HTR-8/SVneo (cell line): ENCODE measurements at regions not wholly inside any gene's neighbourhood (a gene's known extent, or its start where the extent isn't known, plus 50 kb on each side); places are given as distances from the start of the nearest gene placed in this dataset.

Experiments
- DNase-seq: peaks from one replicate; pipeline ENCODE4 v3.0.0; 2011; ENCODE audit warnings: low spot score, mixed read lengths; ENCODE audit not compliant: insufficient read length
- FAIRE-seq: peaks from 2 replicates; lab custom pipeline; 2011; peaks lifted over from hg19 to GRCh38; lab: Jason Lieb, UNC

DNA sequence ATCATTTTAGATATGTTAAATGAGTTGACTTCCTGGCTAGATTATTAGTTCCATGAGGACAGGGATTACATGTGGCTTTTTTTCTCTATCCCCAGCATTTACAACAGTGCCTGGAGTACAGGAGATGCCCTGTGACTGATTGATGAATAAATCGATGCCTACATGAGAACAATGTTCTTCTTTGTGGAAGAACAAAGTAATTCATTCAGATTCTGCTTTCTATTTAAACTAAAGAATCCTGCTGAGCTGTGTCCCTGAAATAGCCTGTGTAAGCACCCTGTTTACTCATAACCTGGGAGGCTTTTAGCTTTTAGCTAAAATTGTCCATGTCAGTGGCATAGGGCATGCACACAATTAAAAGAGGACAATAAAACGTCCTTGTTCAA lies 125.1 kb upstream of the BTBD3 start:
- FAIRE-seq (no peak), DNase-seq (no peak)

DNA sequence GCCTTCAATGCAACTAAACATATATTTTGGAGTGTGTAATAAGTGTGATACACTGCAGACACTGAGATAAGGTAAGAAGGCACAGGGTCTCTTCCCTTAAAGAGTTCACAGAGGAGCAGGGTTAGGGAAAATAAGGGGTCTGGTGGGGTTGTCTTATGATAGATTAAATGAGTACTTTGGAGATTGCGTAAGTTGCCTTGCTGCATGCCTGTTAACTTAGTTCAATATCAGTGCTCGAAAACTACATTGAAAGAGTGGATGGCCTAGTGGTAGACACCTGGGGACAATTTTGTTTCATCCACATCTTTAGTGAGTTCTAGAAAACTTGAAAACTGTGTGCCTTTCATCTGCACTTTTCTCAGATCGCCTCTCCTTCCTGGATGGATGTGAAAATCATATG lies 123.2 kb upstream of the BTBD3 start:
- no peak for FAIRE-seq

DNA sequence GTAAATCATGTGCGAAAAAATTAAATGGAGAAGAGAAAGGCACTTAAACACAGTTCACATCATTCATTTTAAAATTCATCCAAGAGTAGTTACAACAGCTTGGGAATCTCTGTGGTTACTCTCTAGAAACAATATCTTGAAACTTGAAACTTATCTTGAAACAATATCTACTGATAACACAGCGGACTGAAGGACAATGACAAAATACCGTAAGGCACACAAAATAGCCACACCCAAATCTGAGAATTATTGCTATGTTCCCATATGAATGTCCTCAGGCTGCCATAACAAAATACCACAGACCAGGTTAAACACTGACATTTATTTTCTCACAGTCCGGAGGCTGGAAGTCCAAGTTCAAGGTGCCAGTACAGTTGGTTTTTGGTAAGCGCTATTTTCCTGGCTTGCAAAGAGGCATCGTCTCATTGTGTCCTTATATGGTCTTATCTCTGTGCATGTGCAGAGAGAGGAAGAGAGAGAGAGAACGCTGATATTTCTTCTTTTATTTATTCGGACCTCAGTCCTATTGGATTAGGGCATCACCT lies 122.5 kb upstream of the BTBD3 start:
- no peak for FAIRE-seq
- no peak for DNase-seq

More for the DNA sequence above, 123.2 kb upstream of the BTBD3 start:
- DNase-seq: no peak

DNA sequence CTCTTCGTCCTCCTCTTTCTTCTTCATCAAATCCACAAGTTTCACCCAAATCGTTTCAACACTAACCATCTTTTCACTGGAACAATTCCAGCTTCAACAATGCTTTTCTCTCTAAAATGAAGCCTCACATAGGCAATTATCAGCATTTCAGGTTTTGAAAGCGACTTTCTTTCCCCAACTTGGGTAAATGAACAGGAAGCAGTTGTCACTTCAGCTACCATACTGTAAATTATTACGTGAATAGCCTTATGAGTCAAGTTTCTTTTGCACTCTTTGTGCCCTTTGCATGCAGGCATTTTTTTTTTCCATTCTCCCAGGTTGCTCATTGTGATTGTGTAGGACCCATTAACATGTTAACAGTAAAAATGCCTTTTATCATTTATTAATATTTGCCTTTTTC lies 121.7 kb upstream of the BTBD3 start:
- FAIRE-seq: no peak
- DNase-seq: peak; percentile 28

DNA sequence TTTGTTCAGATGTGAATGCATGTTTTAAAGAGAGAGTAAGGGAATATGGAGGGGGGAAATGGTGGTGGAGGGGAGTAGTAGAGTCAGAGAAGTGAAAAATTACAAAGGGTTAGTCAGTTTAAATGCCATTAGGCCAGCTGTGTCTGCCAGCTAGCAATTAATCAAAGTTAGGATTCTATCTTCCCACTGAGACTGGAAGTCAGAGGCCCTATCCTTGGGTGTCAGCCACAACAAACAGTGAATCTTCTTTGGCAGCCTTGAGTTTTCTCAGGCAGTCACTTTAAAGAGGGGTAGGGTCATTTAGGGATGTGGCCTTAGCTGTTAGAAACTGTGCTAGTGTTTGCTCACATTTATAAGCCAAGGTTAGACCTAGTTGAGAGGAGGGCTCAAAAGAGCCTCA lies 120.5 kb upstream of the BTBD3 start:
- no peak for DNase-seq
- FAIRE-seq: no peak

DNA sequence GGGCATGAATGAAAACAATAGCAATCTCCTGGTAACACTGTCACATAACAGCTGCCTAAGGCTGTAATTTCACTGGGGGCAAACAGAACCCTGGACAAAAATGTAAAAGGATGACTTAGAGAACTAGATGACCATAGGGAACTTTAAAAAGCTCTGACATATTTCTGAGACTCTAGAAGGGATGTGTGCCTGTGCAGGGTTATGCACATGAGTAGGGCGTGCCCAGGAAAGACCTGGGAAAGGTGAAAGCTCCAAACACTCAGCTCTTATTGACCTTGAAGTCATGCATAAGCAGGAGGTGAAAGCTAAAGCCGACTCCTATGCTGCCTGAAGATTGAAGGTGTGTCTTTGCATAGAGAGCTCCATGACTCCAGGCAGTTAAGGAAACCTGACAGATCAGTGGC lies 118.4 kb upstream of the BTBD3 start:
- no peak for DNase-seq
- FAIRE-seq: no peak

DNA sequence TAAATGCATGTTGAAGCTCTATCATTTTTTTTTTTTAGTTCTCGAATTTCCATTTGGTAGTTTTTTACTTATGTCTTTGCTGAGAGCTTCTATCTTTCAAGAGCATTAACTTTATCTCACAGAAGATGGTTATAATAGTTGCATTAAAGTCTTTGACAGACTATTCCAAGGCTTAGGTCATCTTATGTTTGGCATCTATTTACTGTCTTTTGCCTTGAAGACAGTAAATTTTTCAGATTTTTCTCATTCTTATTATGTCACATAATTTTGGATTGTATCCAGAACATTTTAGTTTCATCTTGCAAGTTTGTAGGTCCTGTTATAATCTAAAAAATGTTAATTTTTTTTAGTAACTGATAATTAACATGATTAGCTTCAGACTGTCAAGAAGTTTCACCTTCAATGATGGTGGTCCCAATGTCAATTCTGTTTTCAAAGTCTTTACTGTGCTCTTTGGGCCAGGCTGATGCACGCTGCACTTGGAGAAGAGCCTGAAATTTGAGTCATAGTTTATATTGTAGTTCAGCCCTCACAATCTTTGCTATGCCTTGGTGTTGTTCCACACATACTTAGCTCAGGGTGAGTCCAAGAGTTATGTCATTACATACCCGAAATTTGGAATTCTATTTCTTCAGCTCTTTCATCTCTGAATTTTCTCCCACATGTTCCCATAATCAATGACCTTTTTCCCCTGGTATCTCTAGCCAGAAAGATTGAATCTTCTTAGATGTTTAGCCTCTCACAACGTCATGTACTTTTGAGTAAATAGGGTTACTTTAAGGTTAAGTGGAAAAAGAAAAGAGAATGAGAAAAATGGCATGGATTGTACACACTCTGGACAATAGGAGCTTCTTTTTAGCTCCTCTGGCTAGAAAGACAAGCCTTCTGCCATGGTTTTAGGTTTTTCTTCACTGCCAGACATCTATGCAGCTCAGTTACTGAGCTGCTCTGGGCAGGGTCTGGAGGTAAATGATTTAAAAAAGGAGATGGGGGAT lies 110.3 kb upstream of the BTBD3 start:
- DNase-seq (peak; percentile 66), FAIRE-seq (peak; percentile 9)

DNA sequence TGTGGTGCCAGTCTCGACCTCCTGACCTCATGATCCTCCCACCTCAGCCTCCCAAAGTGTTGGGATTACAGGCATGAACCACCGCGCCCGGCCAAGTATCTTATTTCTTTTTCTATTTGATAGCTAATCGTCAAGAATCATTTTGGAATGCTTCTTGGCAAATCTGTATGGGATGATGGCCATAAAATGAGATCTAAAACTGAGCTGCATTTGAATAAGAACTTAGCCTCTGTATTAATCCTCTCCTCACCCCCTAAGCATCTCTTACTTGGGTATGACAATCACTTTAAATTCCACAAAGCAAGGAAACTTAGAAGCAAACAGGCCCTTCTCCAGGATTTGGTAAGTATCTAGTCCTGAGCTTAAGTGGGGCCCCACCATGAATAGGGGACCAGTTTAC lies 108.9 kb upstream of the BTBD3 start:
- DNase-seq (no peak), FAIRE-seq (no peak)

DNA sequence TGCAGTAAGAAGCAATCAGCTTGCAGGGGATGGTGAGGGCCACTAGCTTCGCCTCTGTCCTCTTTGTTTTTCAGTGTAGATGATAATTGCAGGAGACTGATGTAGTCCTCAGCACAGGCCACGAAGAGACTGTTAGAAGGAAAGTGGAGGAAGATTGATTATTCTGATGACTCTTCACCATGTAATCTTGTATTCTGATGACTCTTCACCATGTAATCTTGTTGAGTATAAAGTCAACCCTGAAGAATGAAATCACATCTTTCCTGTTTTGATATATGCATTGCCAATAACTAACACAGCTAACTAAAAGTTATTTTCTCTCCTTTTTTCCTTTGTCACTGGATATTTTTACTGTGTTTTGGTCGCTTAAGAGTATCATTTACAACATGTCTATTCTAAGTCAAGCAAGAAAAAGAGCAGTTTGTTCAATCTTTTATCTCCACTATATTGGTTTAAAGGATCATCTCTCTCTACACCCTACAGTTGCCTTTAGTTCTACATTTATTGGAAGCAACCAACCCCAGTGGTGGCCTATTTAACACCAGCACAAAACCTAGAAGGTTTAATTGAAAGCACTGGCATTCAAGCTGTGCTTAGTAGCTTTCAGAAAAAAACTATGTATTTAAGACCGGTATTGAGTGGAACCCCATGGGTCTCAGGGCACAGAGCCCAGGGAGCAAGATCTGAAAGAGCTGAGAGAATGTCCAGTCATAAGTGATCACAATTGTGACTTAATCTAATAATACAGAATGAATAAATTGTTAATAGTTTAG lies 107.2 kb upstream of the BTBD3 start:
- FAIRE-seq (no peak), DNase-seq (no peak)

DNA sequence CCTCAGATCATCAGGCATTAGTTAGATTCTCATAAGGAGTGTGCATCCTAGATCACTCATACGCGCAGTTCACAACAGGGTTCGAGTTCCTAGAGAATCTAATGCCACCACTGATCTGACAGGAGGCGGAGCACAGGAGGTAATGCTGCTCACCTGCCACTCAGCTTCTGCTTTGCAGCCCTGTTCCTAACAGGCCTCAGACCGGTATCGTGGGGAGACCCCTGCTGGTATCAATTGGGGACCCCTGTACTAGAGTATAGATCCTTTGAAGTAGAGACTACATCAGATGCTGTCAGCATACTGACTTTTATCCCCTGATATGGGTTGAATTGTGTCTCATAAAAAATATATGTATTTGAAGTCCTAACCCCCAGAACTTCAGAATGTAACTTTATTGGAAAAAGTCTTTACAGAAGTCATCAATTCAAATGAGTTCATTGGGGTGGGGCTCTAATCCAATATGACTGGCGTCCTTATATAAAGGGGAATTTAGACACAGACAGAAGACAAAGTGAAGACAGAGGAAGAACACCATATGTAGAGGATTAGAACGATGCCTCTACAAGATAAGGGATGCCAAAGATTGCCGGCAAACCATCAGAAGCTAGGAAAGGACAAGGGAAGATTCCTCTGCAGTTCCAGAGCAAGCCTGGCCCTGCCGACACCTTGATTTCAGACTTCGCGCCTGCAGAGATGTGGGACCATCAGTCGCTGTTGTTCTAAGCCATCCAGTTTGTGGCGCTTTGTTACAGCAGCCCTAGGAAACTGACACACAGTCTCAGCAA lies 104.4 kb upstream of the BTBD3 start:
- DNase-seq: no peak
- no peak for FAIRE-seq

DNA sequence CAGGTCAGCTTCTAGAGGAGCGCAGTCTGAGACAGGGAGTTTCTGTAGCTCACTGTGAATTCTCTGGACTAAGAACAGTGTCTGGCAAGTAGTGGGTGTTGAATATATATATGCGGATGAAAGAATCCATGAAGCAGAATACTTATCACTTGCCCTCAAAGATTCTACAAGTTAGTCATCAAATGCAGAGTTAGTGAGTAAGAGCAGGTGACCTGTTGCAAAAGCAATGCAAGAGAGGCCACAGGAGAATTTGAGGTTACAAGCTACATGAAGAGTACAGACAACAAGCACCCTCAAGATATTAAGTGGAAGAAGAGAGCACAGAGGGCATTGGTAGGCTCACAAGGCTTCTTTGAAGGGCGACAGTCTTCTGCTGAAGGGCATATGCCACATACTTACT lies 103.4 kb upstream of the BTBD3 start:
- FAIRE-seq (no peak), DNase-seq (no peak)

DNA sequence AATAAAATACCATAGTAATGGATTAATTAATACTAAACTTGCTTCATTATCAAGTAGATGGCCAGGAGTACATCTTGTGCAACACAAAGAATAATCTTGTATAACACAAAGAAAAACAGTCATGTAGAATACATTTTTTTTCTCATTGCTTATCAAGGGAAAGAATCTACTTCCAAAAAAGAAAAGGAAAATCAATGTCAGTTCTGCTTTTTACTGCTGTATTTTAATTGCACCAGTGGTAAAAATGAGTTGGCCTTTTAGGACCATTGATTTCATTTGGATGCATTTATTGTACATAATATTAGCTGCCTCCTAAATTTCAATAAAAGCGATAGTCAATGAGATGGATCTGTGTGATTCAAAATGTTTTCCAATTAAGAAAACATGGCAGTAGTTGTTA lies 96.9 kb upstream of the BTBD3 start:
- DNase-seq (no peak), FAIRE-seq (no peak)

DNA sequence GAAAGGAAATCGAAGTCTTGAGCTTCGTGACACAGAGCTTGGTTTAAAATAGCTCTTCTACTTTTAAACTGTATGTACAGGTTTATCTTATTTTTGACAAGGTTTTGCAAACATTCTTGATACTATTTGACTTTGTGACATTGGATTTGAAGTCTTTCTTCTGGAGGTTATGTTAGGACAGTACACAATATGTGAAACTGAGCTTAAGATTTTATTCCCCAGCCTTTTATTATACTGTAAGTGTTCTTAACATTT lies 95.2 kb upstream of the BTBD3 start:
- FAIRE-seq (no peak), DNase-seq (no peak)

DNA sequence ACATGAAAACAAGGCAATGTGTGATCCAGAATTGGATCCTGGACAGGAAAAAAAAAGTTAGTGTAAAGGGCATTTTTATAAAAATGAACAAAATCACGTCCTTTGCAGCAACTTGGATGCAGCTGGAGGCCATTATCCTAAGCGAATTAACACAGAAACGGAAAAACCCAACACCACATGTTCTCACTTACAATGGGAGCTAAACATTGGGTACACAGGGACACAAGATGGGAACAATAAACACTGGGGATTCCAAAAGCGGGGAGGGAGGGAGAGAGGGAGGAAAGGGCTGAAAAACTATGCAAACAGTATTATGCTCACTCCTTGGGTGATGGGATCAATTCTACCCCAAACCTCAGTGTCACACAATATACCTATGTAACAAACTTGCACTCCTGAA lies 91.4 kb upstream of the BTBD3 start:
- no peak for DNase-seq
- FAIRE-seq: no peak

DNA sequence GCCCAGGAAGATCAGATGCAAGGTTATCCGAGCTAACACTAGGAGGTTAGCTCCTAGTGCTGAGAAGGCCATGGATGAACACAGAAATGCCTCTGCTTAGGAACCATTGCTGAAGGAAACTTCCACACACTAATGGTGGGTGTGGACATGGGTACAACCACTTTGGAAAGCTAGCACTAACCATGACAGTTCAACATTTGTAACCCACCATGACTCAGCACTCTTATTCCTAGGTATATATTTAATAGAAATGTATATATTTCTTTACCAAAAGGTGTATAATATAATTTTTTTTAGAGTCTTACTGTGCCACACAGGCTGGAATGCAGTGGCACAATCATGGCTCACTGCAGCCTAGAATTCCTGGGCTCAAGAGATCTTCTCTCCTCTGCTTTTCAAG lies 85.3 kb upstream of the BTBD3 start:
- DNase-seq (no peak), FAIRE-seq (peak; percentile 9)

DNA sequence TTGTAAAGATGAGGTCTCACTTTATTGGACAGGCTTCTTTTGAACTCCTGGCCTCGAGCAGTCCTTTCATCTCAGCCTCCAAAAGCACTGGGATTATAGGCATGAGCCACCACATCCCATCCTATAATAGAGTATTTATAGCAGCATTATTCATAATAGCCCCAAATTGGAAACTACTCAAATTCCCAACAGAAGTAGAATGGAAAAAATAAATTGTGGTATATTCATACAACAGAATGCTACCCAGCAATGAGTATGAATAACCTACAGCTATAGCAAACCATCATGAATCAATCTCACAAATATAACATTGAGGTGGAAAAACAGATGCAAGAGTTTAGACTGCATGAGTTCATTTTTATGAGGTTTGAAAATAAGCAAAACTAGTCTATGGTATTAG lies 84.8 kb upstream of the BTBD3 start:
- DNase-seq: no peak
- FAIRE-seq: no peak

DNA sequence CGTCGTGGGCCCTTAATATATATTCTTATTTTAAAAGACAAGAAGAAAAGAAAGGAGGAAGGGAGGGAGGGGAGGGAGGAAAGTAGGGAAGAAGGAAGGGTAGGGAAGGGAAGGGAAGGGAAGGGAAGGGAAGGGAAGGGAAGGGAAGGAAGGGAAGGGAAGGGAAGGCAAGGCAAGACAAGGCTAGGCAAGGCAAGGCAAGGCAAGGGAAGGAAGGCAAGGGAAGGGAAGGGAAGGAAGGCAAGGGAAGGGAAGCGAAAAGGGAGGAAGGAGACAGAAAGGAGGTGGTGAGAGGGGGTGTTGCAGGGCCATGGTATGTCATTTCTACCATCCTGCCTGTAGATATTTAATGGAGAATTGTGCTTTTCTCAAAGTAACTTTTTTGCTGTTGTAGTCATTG lies 83.9 kb upstream of the BTBD3 start:
- no peak for DNase-seq
- FAIRE-seq: no peak

DNA sequence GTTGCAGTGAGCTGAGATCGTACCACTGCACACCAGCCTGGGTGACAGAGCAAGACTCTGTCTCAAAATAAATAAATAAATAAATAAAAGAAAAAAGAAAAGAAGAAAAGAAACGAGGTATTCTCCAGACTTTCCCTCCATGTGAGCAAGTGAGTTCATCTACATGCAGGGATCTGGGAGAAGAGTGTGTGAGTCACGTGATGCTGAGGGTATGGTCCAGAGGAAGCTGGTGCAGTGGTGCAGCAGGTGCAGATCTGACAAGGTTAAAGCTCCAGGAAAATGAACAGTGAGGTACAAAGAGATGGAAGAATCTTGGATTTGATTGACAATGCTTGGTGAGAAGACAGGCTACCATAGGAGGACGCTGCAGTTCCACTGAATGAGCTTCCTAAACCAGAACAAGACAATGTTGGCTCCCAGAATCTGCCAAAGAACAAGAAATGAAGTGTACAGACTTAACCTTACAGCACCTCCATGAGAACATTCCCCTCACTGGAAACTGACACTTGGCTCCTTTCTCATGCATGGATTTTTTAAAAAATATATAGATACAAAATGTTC lies 79.5 kb upstream of the BTBD3 start:
- DNase-seq (no peak), FAIRE-seq (peak; percentile 54)

DNA sequence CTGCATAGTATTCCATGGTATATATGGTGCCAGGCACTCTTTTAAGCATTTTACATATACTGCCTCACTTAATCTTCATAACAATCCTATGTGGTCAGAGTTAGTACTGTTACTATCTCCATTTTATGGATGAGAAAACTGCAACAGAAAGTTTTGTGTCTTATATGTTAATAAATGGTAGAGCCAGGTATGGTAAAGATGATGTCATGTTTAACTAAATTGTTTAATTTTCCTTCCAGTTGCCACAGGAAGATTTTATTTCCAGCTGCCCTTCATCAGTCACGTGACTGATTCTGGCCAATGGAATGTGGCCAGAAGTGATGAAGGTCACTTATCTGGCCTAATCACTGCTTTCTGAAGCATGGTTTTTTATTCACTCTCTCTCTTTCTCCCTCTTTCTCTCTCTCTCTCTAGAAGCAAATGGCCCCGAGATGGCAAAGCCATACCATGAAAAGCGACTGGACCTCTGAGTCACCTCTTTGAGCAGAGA lies 75.7 kb upstream of the BTBD3 start:
- no peak for FAIRE-seq
- DNase-seq: no peak

DNA sequence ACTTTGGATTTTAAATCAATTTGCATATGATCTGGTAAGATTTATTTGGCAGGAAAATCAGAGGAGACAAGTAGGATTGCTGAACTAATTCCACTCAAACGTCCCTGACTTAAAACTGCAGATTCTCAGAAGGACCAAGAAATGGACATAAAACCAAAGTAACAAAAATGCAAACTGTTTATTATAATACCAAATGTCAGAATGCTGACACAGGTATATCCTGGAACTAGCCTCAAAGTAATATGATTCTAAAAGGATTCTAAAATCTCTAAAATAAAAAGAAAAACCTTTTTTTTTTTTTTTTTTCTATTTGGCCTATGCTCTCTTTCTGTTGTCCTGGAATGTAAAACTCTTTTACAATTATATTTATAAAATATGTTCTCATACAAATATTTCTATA lies 74.4 kb upstream of the BTBD3 start:
- FAIRE-seq: no peak
- DNase-seq: no peak
